ENCODE measurements at regions not wholly inside any gene's neighbourhood (a gene's known extent, or its start where the extent isn't known, plus 50 kb on each side); places are given as distances from the start of the nearest gene placed in this dataset.
"Not testable (repeated sequence)": the region's sequence is repeated elsewhere in the genome, so short reads cannot be mapped to it uniquely, and the experiment has no call there.

DNA sequence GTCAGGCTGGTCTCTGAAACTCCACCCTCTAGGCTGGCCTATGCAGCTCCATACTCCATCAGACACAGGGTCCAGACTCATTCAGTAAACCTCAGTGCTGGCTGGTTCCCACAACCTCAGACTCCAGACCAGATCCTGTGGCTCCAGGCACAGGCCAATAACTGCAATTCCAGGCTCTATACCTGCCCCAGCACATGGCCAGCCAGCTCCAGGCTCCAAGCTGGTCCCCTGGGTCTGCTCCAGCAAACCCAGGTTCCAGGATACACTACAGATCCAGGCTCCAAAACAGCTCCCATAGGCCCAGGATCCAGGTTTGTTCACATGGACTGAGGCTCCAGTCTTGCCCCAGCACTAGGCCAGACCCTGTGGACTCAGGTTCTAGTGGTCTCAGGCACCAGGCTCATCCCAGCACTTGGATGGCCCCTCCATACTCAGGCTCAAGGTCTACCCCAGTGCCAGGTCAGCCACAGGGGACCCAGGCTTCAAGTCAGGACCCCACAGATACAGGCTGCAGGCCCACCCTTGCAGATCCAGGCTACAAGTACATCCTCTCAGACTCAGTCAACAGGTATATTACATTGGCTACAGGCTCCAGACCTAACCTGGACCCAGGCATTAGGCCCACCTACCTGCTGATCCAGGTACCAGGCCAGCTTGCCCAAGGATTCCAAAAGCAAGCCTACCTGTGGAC, 117.6 kb upstream of the TMEM170B start:
- Histone ChIP-seq H3K36me3 (no peaks in the 10 kb centered on the region), H3K4me1 (peaks cover 10 to 13% of the 10 kb centered on the region in 2 donors), H3K9me3 (peaks cover 0 to 5% of the 10 kb centered on the region in 2 donors), H3K27me3 (no peaks in the 10 kb centered on the region), H3K27ac (no peak overlapping the region), H3K4me3 (no peak overlapping the region)
- TF ChIP-seq, protein P1, sequence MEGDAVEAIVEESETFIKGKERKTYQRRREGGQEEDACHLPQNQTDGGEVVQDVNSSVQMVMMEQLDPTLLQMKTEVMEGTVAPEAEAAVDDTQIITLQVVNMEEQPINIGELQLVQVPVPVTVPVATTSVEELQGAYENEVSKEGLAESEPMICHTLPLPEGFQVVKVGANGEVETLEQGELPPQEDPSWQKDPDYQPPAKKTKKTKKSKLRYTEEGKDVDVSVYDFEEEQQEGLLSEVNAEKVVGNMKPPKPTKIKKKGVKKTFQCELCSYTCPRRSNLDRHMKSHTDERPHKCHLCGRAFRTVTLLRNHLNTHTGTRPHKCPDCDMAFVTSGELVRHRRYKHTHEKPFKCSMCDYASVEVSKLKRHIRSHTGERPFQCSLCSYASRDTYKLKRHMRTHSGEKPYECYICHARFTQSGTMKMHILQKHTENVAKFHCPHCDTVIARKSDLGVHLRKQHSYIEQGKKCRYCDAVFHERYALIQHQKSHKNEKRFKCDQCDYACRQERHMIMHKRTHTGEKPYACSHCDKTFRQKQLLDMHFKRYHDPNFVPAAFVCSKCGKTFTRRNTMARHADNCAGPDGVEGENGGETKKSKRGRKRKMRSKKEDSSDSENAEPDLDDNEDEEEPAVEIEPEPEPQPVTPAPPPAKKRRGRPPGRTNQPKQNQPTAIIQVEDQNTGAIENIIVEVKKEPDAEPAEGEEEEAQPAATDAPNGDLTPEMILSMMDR (IDR thresholded peaks at IDR 0.05): no peak
- intact Hi-C loops (cut with DNase I): no loop called here
- DNase-seq: no peak
- no peak for ATAC-seq

DNA sequence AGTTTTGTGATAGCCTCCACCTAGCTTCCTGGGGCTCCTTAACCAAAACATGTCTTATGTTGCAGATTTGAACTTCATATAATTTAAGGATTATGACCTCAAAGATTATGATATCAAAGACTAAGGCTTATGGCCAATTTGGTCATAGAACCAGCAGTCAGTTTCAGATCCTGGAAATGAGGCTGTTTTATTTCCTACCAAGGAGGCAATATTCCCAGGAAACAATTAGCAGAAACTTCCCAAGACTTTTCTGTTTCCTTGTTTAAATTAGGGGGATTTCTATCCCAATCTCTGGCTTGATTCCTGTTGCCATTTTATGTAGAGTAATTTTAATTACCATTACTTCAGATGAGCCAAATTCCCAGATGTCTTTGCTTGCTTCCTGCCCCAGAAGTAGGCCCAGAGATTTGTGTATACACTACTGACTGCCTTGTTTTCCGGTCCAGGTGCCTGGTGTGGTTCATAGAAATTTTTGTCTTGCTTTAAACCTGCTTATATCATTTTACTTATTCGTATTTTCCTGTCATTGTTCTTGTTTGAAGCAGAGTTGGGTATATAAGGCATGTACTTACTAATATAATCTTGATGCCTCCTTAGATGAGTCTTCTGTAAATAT, 119.2 kb upstream of the TMEM170B start:
- DNase-seq: no peak
- TF ChIP-seq, protein P1 (IDR thresholded peaks at IDR 0.05): no peak
- Histone ChIP-seq H3K9me3 (peaks cover 0 to 5% of the 10 kb centered on the region in 2 donors), H3K36me3 (no peaks in the 10 kb centered on the region), H3K4me1 (peaks cover 8 to 18% of the 10 kb centered on the region in 2 donors), H3K27me3 (no peaks in the 10 kb centered on the region), H3K4me3 (no peak overlapping the region), H3K27ac (no peak overlapping the region)
- no peak for ATAC-seq
- intact Hi-C loops (cut with DNase I): no loop called here

DNA sequence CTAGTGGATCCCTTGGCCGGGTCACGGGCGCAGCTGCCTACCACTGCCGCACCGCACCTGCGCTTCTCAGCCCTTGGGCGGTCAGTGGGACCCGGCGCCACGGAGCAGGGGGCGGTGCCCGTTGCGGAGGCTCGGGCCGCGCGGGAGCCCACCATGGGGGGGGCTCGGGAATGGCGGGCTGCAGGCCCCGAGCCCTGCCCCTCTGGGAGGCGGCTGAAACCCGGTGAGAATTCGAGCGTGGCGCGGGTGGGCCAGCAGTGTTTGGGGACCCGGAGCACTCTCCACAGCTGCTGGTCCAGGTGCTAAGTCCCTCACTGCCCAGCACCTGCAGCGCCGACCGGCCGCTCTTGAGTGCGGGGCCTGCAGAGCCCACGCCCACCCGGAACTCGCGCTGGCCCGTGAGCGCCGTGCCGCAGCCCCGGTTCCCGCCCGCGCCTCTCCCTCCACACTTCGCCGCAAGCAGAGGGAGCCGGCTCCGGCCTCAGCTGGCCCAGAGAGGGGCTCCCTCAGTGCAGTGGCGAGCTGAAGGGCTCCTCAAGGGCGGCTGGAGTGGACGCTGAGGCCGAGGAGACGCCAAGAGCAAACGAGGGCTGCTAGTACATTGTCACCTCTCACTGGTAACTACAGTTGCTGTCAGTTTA, 120.5 kb upstream of the TMEM170B start:
- Histone ChIP-seq H3K27ac (no peak overlapping the region), H3K4me1 (peaks cover 12 to 30% of the 10 kb centered on the region in 2 donors), H3K4me3 (no peak overlapping the region), H3K27me3 (no peaks in the 10 kb centered on the region), H3K36me3 (no peaks in the 10 kb centered on the region), H3K9me3 (peaks cover 0 to 5% of the 10 kb centered on the region in 2 donors)
- intact Hi-C loops (cut with DNase I): no loop called here
- ATAC-seq (no peak), DNase-seq (no peak)
- TF ChIP-seq, protein P1 (IDR thresholded peaks at IDR 0.05): no peak

DNA sequence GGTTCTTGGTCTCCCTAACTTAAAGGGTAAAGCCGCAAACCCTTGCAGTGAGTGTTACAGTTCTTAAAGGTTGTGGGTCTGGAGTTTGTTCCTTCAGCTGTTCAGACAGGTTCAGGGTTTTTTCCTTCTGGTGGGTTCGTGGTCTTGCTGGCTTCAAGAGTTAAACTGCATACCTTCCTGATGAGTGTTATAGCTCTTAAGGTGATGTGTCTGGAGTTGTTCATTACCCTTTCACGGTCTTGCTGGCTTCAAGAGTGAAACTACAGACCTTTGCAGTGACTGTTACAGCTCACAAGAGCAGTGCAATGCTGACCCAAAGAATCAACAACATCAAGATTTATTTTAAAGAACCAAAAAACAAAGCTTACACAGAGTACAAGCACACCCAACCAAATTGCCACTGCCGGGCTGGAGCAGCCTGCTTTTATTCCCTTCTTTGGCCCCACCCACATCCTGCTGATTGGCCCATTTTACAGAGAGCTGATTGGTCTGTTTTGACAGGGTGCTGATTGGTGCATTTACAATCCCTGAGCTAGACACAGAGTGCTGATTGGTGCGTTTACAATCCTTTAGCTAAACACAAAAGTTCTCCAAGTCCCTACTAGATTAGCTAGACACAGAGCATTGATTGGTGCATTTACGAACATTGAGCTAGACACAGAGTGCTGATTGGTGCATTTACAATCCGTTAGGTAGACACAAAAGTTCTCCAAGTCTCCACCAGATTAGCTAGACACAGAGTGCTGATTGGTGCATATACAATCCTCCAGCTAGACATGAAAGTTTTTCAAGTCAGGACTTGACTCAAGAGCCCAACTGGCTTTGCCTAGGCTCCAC, 121.2 kb upstream of the TMEM170B start:
- intact Hi-C loops (cut with DNase I); H3K4me3 ChIP-seq; H3K27ac ChIP-seq; H3K27me3 ChIP-seq; H3K36me3 ChIP-seq; H3K9me3 ChIP-seq; DNase-seq: not testable (repeated sequence)
- peaks cover 14 to 36% of the 10 kb centered on the region in 2 donors for H3K4me1 ChIP-seq
- ATAC-seq: peak; percentile 70

DNA sequence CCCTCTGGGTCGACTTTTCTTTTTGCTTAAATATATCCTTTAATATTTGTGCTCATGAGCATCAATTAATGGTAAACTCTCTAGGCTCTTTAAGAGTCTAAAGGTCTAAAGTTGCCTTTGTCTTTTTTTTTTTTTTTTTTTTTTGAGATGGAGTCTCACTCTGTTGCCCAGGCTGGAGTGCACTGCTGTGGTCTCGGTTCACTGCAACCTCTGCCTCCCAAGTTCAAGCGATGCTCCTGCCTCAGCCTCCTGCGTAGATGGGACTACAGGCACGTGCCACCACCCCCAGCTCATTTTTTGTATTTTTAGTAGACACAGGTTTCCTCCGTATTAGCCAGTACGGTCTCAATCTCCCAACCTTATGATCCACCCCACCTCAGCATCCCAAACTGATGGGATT, 122.0 kb upstream of the TMEM170B start:
- intact Hi-C loops (cut with DNase I): no loop called here
- H3K27me3 ChIP-seq: no peaks in the 10 kb centered on the region
- H3K4me1 ChIP-seq: peaks cover 14 to 36% of the 10 kb centered on the region in 2 donors
- DNase-seq (no peak), ATAC-seq (no peak)
- TF ChIP-seq, protein P1 (IDR thresholded peaks at IDR 0.05): no peak
- H3K36me3 ChIP-seq: no peaks in the 10 kb centered on the region
- peaks cover 0 to 5% of the 10 kb centered on the region in 2 donors for H3K9me3 ChIP-seq
- H3K27ac ChIP-seq: no peak overlapping the region
- no peak overlapping the region for H3K4me3 ChIP-seq
